T-helper 1 cell treated with Interleukin-12 subunit alpha and Interleukin-12 subunit beta and Interleukin-4 antibody, amounts not matched to agents 30 ng/mL and 1 ng/mL, for 36 hours (primary cell): ENCODE measurements at regions not wholly inside any gene's neighbourhood (a gene's known extent, or its start where the extent isn't known, plus 50 kb on each side); places are given as distances from the start of the nearest gene placed in this dataset.
"Not testable (repeated sequence)": the region's sequence is repeated elsewhere in the genome, so short reads cannot be mapped to it uniquely, and the experiment has no call there.

ENCODE experiments used
- intact Hi-C: fragments of 100-400 bp; cut with micrococcal nuclease; formaldehyde crosslinking; loops from one replicate; pipeline ENCODE4 v1.15.1; 2024

- intact Hi-C loops = no loop called here
Observed at GRCh38 chrX:42290608-42291007, 367.3 kb upstream of the CASK start.

GRCh38 chrX:42289492-42290385 lies 366.4 kb upstream of the CASK start:
- intact Hi-C loops = no loop called here

GRCh38 chrX:42285681-42286080 lies 362.3 kb upstream of the CASK start:
- intact Hi-C loops = not testable (repeated sequence)

- intact Hi-C loops = no loop called here
Observed at GRCh38 chrX:42276982-42277690, 353.8 kb upstream of the CASK start.

- intact Hi-C loops = no loop called here
Observed at GRCh38 chrX:42274151-42274550, 350.8 kb upstream of the CASK start.

GRCh38 chrX:42273387-42273786 lies 350.0 kb upstream of the CASK start:
- intact Hi-C loops = no loop called here

GRCh38 chrX:42269186-42269585 lies 345.8 kb upstream of the CASK start:
- intact Hi-C loops = no loop called here

GRCh38 chrX:42260854-42261253 lies 337.5 kb upstream of the CASK start:
- intact Hi-C loops = no loop called here

GRCh38 chrX:42248226-42248625 lies 324.9 kb upstream of the CASK start:
- intact Hi-C loops = no loop called here

- intact Hi-C loops = no loop called here
Observed at GRCh38 chrX:42247241-42247640, 323.9 kb upstream of the CASK start.

GRCh38 chrX:42246814-42247213 lies 323.5 kb upstream of the CASK start:
- intact Hi-C loops = no loop called here

GRCh38 chrX:42242004-42242403 lies 318.6 kb upstream of the CASK start:
- intact Hi-C loops = no loop called here

GRCh38 chrX:42241421-42241820 lies 318.1 kb upstream of the CASK start:
- intact Hi-C loops = no loop called here

GRCh38 chrX:42237956-42238355 lies 314.6 kb upstream of the CASK start:
- intact Hi-C loops = no loop called here

GRCh38 chrX:42229533-42229932 lies 306.2 kb upstream of the CASK start:
- intact Hi-C loops = no loop called here

GRCh38 chrX:42220666-42221065 lies 297.3 kb upstream of the CASK start:
- intact Hi-C loops = no loop called here

GRCh38 chrX:42220083-42220482 lies 296.7 kb upstream of the CASK start:
- intact Hi-C loops = no loop called here

GRCh38 chrX:42219231-42219630 lies 295.9 kb upstream of the CASK start:
- intact Hi-C loops = no loop called here

- intact Hi-C loops = no loop called here
Observed at GRCh38 chrX:42195506-42195905, 272.2 kb upstream of the CASK start.

GRCh38 chrX:42189576-42189975 lies 266.2 kb upstream of the CASK start:
- intact Hi-C loops = no loop called here

GRCh38 chrX:42188730-42189129 lies 265.4 kb upstream of the CASK start:
- intact Hi-C loops = no loop called here

GRCh38 chrX:42176789-42177188 lies 253.4 kb upstream of the CASK start:
- intact Hi-C loops = no loop called here

- intact Hi-C loops = no loop called here
Observed at GRCh38 chrX:42175843-42176242, 252.5 kb upstream of the CASK start.
